ENCODE measurements at regions not wholly inside any gene's neighbourhood (a gene's known extent, or its start where the extent isn't known, plus 50 kb on each side); places are given as distances from the start of the nearest gene placed in this dataset.
"Not testable (repeated sequence)": the region's sequence is repeated elsewhere in the genome, so short reads cannot be mapped to it uniquely, and the experiment has no call there.

DNA sequence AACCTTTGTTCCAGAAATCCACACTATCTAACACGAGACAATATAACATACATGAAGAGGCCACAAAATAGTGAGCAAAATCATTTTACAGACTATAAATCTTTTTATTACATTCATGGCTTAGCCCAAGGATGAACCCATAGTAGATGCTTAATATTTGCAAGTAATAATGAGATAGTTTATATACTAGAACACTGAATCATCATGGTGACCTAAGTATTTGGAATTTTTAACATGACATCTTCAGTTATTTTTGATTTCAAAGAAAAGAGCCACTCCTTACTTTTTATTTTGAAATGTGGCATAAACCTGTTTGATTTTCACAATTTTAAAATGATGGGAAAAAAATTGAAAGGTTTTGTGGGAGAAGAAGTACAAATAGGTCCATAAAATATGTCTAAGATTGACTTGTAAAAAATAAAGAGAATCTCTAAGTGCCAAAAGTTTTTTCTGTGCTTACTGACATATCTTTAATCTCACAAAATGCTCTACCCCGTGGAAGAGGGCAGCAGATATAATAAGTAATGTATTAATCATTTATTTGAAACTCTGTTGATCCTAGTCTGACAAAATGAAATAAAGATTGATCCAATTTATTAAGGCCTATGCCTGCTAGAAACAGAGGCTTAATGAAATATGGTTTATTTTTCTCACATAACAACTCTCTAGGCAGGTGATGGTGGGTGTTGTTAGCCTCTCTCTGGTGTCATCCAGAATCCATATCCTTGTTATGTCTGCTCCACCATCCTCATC, 224.5 kb upstream of the CENPE start:
- no peak for DNase-seq

DNA sequence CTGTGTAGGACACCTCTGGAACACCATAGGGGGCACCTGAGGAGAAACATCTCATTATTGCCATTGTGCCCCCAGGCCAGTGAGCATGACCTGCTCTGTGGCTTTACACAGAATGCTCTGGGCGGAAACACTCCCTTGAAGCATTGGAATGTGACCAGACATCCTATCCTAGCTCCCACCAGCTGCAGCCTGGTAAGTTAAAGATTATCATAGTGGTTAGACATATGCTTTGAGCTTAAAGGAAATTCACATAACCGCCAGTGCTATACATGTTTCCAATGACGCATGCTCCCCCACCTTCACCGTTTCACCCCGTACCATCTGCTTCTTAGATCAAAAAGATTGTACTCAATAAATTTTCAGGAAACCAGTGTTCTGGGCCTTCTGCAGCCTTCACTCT, 217.7 kb upstream of the CENPE start:
- DNase-seq = no peak

DNA sequence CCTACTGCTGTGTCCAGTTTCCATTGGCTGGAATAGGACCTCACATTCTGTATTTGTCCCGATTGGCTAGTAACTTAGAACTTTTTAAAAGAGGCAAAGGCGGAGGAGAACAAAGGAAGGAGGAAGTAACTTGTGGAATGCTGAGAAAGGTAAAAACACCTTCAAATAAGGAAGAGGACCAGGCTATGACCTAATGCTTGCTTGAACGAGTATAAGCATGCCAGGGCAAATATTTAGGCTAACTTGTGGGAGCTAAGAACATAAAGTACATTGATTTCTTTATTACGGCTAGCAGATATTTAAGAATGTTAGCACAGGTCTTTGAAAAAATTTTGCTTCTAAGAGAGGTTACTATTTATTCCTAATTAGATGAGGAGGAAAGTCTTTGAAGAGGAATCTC, 214.5 kb upstream of the CENPE start:
- DNase-seq = not testable (repeated sequence)

DNA sequence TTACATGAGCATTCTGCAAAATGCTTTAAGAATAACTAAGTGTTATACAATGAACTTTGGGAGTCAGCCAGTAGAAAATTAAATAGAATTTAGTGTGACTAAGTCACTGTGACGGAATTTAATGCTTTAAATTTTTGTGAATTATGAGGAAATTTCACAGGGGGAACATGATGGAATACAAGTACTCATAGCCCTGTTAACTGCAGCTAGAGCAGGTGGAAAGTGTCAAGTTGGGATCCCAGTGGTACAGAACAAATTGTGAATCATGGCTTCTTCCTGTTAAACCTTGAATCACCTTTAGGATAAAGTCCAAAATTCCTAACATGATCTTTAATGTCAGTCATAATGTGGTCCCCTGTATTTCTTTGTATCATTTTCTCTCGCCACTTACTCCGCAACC, 212.2 kb upstream of the CENPE start:
- DNase-seq = no peak

DNA sequence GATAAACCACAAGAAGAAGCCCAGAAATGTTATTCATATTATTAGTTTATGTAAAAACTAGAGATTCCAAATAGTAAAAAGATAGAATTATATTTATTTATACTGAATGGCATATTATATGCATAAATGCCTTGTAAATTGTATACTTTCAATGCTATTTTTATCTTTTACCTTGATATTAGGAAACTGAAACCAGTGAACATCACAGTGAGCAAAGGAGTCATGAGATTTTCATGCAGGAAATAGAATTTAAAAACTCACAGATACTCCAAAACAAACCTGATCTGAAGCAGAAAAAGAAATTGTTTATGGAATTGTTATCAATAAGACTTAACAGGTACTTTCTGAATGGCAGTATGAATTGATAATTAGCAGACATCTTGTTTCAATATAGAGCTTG, 207.3 kb upstream of the CENPE start:
- DNase-seq = no peak

DNA sequence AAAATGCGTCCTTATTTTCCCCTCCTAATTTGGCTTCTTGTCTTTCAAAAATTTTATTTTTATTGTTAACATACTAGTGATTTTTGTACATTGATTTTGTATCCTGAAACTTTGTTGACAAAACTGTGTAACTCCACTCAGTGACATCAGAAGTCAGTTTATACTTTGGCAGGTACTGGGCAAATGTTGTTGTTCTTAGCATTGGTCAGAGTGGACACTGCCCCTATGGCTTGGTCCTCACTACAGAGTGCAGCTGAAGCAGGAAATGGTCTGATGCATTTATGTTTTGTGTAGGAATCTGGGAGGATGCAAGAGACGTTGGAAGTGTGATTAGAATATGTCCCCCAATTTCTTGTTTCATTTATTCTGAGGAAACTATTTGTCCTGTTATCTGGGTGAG, 205.5 kb upstream of the CENPE start:
- DNase-seq = no peak

DNA sequence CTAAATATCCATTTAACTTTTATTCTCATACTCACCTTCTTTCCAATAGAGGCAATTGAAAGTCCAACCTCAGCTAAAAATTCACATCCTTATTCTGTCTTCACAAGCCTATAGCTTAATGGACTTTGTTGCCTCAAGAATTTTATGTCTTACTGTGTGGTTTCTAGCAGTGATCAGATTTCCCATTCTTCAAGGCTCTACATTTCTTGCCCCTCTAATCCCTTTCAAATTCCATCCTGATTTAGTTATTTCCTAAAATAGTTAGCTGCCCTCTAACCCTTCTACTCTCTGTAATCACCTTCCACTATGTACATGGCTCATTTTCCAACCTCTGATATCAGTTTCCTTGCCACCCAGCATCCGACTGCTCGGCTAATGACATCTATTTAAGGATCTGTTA, 204.1 kb upstream of the CENPE start:
- no peak for DNase-seq

DNA sequence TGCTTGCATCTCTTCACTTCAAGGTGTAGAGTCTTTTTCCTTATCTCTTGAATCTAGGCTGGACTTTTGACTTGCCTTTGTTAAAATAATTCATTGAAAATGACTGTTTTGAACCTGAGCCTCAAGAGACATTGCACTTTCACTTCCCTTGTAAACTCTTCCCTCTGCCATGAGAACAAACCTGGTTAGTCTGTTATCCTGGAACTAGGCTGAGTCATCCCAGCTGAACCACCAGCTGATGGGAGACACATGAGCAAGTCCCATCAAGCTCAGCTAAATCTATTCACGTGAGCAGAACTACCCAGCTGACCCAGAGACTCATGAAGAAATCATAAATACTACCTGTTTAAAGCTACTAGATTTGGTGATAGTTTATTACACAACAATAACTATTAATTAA, 202.3 kb upstream of the CENPE start:
- no peak for DNase-seq

DNA sequence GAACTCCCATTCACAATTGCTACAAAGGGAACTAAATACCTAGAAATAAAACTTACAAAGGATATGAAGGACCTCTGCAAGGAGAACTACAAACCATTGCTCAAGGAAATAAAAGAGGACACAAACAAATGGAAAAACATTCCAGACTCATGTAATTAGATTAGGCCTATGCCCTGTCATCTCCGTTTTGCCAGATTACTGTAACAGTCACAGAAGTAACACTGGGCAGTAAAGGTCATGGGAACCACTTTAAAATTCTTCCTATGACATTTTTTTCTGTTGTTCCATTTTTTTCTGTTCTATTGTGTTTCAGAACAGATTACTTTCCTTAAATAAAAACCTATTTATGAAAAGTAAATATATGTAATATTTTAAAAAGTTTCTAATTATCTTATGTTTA, 199.4 kb upstream of the CENPE start:
- no peak for DNase-seq

DNA sequence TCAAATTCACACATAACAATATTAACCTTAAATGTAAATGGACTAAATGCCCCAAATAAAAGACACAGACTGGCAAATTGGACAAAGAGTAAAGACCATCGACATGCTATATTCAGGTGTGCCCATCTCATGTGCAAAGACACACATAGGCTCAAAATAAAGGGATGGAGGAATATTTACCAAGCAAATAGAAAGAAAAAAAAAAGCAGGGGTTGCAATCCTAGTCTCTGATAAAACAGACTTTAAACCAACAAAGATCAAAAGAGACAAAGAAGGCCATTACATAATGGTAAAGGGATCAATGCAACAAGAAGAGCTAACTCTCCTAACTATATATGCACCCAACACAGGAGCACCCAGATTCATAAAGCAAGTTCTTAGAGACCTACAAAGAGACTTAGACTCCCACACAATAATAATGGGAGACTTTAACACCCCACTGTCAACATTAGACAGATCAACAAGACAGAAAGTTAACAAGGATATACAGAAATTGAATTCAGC, 189.4 kb upstream of the CENPE start:
- DNase-seq = not testable (repeated sequence)

DNA sequence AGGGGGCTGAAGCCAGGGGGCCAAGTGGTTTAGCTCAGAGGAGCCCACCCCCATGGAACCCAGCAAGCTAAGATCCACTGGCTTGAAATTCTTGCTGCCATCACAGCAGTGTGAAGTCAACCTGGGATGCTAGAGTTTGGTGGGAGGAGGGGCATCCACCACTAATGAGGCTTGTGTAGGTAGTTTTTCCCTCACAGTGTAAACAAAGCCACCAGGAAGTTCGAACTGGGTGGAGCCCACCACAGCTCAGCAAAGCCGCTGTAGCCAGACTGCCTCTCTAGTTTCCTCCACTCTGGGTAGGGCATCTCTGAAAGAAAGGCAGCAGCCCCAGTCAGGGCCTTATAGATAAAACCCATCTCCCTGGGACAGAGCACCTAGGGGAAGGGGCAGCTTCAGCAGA, 187.4 kb upstream of the CENPE start:
- not testable (repeated sequence) for DNase-seq

DNA sequence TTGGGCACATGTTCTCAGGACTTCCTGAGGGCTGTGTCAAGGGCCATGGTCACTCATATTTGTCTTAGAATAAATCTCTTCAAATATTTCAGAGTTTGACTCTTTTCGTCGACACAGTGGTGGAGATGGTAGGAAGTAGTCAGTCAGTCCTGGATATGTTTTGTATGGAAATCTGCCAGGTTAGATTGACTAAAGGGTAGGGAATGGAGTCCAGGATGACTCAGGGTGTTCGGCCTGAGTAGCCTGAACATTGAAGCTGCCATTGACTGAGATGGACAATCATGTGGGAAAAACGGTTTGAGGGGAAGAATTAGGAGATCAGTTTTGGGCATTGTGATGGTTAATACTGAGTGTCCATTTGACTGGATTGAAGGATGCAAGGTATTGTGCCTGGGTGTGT, 177.1 kb upstream of the CENPE start:
- DNase-seq = no peak

DNA sequence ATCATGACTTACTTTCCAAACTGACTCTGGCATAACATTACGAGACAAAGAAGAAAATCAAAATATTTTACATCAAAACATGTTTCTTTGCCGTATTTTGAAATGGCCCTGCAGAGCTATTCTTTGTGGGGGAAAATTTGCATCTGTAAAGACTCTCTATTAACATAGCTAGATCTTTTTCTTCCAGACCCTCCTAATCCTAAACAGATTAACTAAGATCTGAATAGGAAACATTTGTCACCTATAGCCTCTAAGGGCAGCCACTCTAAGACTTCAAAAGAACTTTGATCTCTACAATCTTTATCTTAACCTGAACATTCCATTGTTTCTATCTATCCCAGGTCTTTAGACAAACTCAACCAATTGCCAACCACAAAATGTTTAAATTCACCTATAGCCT, 176.6 kb upstream of the CENPE start:
- DNase-seq = no peak

DNA sequence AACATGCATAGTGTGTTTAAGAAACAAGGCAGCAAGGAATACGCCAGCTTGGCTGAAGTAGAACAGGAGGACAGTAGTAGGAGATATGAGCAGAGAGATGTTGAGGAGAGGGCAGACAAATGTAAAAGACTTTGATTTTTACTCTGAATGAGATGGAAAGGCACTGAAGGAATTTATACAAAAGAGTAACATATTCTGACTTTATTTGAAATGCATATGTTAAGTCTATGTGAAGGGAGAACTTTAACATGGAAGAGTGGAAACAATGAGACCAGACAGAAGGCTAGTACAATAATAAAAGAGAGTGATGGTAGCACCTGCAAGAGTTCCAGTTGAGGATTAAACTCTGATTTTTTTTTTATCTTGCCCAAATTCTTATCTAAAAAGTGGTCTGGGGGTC, 176.2 kb upstream of the CENPE start:
- DNase-seq = no peak

DNA sequence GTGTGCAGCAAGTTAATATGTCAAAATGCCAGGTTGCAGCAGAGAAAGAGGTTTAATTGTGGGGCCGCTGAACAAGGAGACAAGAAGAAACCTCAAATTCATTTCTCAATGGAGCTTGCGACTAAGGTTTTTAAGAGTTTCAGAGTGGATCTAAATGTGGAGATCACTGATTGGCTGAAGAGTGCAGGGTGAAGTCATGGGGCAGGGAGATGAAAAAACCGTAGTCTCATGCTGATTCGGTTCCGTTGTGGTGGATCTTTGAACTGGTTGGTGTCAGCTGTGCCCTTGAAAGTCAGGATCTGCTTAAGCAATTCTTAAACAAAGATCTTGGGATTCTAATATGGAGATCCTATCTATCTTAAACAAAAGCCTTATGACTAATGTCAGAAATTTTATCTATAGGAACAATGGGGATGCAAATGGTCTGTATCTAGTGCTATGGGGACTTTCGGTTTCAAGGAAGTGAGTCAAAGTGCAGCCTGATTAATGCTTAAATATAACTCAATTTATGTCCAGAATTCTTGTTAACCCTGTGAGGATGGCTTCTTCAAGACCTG, 173.9 kb upstream of the CENPE start:
- no peak for DNase-seq

DNA sequence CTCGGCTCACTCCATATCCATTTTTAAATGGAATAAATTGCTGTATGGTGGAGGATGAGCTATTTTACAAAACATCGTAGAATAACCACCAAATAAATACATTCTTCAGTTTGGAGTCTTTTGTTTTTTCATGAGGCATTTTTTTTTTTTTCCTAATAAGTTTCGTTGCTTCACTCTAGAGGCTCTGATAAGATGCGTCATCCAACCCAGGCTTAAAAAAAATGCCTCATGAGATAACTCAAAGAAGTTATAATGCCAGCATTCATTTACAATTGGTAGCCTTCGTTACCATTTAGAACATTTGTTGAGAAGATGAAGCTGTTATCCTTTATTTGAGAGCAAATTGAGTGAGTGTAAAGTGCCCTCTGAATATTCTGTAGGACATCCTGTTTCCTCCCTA, 172.2 kb upstream of the CENPE start:
- DNase-seq = no peak

DNA sequence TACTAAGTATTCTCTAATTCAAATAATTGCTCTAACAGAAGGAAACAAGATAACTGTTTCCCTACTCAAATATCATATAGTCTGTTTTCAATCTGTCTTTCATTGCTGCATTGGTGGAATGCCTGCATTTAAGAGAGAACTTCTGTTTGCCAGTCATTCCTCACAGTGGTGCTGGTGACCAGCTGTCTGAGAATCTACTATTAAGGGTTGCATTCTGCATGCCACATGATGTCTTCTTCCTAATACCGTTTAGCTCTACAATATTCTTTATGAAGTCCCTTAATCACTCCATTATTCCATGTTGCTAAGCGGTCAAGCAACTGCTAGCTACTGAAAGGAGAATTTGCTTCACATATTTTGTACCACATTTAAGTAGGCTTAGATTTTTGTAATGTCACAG, 167.1 kb upstream of the CENPE start:
- no peak for DNase-seq

DNA sequence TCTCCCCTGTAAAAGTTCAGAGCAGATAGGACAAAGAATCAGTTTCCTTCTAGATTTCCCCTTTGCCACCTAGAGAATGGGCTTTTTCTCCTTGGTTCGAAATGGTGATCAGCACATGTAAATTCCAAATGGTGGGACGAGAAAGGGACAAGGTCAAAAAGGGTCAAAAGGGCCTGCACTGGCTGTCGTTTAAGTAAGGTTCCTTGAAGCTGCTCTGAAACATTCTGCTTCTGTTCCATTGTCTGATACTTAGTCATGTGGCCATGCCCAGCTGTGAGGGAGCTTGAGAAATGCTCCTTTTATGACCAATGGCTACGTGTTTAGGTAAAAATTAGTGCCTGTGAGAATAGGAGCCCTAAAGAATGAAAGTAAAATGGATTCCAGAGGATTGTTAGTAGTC, 165.9 kb upstream of the CENPE start:
- no peak for DNase-seq

DNA sequence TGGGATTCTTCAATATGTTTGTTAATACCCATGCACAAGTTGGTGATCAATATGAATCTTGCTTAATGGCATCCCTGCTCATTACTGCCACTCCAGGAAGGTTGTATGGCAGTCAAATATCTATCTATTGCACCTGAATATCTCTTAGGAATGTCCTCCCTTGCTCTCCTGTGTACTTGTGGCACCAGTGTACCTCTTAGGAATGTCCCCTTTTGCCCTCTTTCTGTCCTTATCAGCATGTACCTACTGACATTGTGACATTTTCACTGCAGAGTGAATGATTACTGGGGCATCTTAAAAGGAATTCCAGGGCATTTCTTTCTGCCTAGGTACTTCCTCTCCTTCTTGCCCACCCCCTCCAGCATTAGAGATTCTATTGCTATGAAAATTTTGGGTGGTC, 163.8 kb upstream of the CENPE start:
- DNase-seq = no peak

DNA sequence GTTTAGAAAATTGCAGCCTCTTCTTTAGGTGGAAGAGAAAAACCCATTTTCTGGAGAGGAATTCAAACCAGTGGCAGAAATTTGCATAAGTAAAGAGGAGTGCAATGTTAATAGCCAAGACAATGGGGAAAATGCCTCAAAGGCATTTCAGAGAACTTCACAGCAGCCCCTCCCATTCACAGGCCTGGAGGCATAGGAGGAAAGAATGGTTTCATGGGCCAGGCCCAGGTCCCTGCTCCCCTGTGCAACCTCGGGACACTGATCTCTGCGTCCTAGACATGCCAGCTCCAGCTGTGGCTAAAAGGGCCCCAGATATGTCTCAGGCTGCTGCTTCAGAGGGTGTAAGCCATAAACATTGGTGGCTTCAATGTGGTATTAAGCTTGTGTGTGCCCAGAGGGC, 161.8 kb upstream of the CENPE start:
- DNase-seq = no peak

DNA sequence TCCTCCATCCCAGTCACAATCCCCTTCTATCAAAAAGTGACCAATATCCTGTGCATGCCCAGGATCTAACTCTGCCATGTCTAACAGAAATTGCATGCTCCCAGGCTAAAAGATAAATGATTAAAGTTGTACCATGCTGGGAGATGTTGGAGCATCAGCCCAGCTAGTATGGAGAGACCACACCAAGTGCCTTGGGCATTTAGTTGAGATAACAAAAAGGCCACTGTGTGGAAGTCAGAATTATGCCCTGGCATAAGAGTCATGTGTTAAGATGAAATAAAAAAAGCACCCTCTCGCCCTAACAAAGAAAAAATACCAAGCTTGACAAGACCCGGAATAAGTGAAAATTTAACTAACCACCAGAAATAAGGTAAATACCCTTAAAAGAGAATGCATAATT, 155.9 kb upstream of the CENPE start:
- no peak for DNase-seq

DNA sequence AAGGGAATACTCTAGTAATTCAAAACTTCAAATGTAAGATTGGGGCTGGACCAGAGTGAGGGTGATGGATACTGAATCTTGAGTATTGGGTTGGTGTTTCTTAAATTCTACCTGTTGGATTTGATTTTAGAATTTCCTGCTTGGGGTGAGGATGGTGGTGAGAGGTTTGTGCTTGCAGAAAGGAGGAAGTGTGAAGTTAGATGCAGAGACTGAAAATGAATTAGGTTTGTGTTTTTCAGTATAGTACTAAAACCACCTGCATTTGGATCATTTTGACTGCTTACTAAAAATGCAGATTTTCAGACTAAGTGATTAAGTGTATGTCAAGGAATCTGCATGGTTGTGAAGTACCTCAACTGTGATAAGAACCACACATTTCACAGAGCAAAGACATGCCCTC, 131.5 kb upstream of the CENPE start:
- no peak for DNase-seq

DNA sequence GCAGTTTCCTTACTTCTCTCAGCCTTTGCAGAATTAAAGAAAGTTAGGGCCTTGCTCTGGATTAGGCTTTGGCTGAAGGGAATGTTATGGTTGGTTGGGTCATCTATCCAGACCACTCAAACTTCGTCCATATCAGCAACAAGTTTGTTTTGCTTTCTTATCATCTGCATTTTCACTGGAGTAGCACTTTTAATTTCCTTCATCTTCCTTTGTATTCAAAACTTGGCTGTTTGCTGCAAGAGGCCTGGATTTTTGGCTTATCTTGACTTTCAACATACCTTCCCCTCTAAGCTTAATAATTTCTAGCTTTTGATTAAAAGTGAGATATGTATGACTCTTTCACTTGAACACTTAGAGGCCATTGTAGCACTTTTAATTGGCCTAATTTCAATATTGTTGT, 126.7 kb upstream of the CENPE start:
- DNase-seq = no peak

DNA sequence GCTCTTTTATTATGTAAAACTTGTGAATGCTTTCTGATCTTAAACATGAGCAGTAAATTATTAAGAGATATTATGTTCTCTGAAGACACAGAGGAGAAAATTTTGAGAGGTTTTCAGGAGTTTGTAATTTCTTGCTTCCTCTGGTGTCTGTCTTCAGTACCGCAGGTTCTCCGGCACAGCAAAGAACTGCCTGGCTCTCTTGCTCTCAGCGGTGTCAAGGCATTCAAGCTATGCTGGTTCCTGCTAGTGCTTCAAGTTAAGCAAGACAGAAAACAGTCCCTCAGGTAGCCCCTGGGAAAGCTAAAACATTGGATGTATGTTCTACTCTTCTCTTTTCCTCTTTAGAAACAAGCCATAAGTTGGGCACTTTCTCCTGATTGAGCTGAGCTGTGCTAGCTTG, 120.2 kb upstream of the CENPE start:
- no peak for DNase-seq

All from amygdala (tissue), 56 donors.